ENCODE measurements at regions not wholly inside any gene's neighbourhood (a gene's known extent, or its start where the extent isn't known, plus 50 kb on each side); places are given as distances from the start of the nearest gene placed in this dataset.

- Histone ChIP-seq H2AFZ (replicated peaks; ENCODE audit: low read length, poor library complexity) (no peak overlapping the region), H4K8ac (ENCODE audit: low read depth in 2 of 2, low read length in 2 of 2) (no peak overlapping the region), H2BK120ac (ENCODE audit: low read depth, low read length) (no peak overlapping the region), H3K79me1 (ENCODE audit: low read depth in 1 of 2, low read length in 2 of 2) (no peaks in the 10 kb centered on the region), H2BK5ac (ENCODE audit: low read depth, low read length, poor library complexity, severe bottlenecking) (no peak overlapping the region), H3K9ac (ENCODE audit: low read depth, low read length) (no peak overlapping the region), H3K23ac (ENCODE audit: low read depth, low read length) (no peak overlapping the region), H3K36me3 (ENCODE audit: control insufficient read depth, insufficient read depth, low read length) (no peaks in the 10 kb centered on the region), H4K5ac (ENCODE audit: low read depth, low read length) (no peak overlapping the region), H3K18ac (ENCODE audit: low read depth, low read length) (no peak overlapping the region), H3K27me3 (ENCODE audit: control insufficient read depth, insufficient read depth, low read length) (no peaks in the 10 kb centered on the region), H4K20me1 (ENCODE audit: insufficient read depth, low read length) (no peaks in the 10 kb centered on the region), H3K9me1 (ENCODE audit: insufficient read depth, low read length) (no peaks in the 10 kb centered on the region), H3K14ac (replicated peaks; ENCODE audit: low read depth, low read length) (no peak overlapping the region), H3K56ac (ENCODE audit: extremely low read depth, insufficient read depth, low read length) (no peak overlapping the region), H2BK20ac (ENCODE audit: low read depth, low read length) (no peak overlapping the region), H3K9me3 (ENCODE audit: control insufficient read depth, insufficient read depth, low read length) (no peaks in the 10 kb centered on the region), H3K4me2 (ENCODE audit: low read depth, low read length) (no peak overlapping the region), H3K4me1 (ENCODE audit: control insufficient read depth, insufficient read depth, low read length) (no peaks in the 10 kb centered on the region), H2BK15ac (ENCODE audit: low read depth, low read length) (no peak overlapping the region), H3K4me3 (ENCODE audit: insufficient read depth, low read depth, low read length) (no peak overlapping the region), H4K91ac (ENCODE audit: insufficient read depth, low read depth, low read length) (no peak overlapping the region), H3K4ac (ENCODE audit: low read depth, low read length) (no peak overlapping the region), H2AK9ac (replicated peaks; ENCODE audit: low read depth, low read length, poor library complexity) (no peak overlapping the region), H3K27ac (ENCODE audit: insufficient read depth, low read length) (no peak overlapping the region), H2AK5ac (ENCODE audit: low read depth, low read length) (no peak overlapping the region)
- no TSS peak for BruUV-seq (replicated peaks)
- DNase-seq (no peak), ATAC-seq (ENCODE audit: low read depth) (no peak)
- in situ Hi-C loops (cut with MboI; ENCODE audit: low sequenced_read_pairs): loop anchor here (5.0 to 10.0 kb wide), 2 partner anchors 540 to 797 kb away; no protein-coding TSS in a partner anchor
- ChIA-PET CTCF (no interaction called here), POLR2A (ENCODE audit: unreplicated experiment) (no interaction called here)
- WGBS, 2 experiments (ENCODE audit: extremely low coverage in 2 of 2, insufficient read length in 1 of 2): no CpG with 5 or more reads among the region's 2 CpGs
- TF ChIP-seq POLR2A (IDR thresholded peaks at IDR 0.05; ENCODE audit: low read depth, low read length) (no peak), MXI1 (IDR thresholded peaks at IDR 0.05; ENCODE audit: borderline replicate concordance, low read depth, low read length) (no peak), CEBPB (IDR thresholded peaks at IDR 0.05; ENCODE audit: low read depth, low read length) (no peak)
- intact Hi-C loops (cut with micrococcal nuclease): no loop called here
- dilution Hi-C loops (cut with HindIII; ENCODE audit: low sequenced_read_pairs, unreplicated experiment): no loop called here
Observed at GRCh38 chr14:65964366-65964765, 521.8 kb upstream of the CCDC196 start.
